Liver (tissue), 8 donors: ENCODE measurements at regions not wholly inside any gene's neighbourhood (a gene's known extent, or its start where the extent isn't known, plus 50 kb on each side); places are given as distances from the start of the nearest gene placed in this dataset.

Experiments
- DNase-seq: peaks from one replicate; pipeline ENCODE4 v3.0.0-alpha.2; 2017; ENCODE audit warnings: low spot score
- H3K27ac ChIP-seq, 2 donors: one replicate each; pipeline ENCODE4 v1.7.0; 2013; ENCODE audit warnings: inconsistent platforms in 2 of 2, low read length in 2 of 2, control low read depth in 1 of 2, low read depth in 1 of 2, mild to moderate bottlenecking in 1 of 2
- H3K27me3 ChIP-seq, 4 donors: one replicate each; pipeline versions ENCODE4 v1.6.1 to v1.7.0; 2013; ENCODE audit warnings: low read length in 3 of 4, inconsistent platforms in 1 of 4, mild to moderate bottlenecking in 1 of 4, moderate library complexity in 1 of 4; ENCODE audit not compliant: control insufficient read depth in 4 of 4, insufficient read depth in 4 of 4
- H3K36me3 ChIP-seq, 4 donors: one replicate each; pipeline versions ENCODE4 v1.6.1 to v1.7.0; 2013; ENCODE audit warnings: low read length in 3 of 4, mild to moderate bottlenecking in 3 of 4, low read depth in 1 of 4, moderate library complexity in 1 of 4; ENCODE audit not compliant: control insufficient read depth in 4 of 4, insufficient read depth in 3 of 4
- H3K4me1 ChIP-seq, 4 donors: one replicate each; pipeline versions ENCODE4 v1.6.1 to v1.7.0; 2013; ENCODE audit warnings: low read length in 3 of 4, mild to moderate bottlenecking in 3 of 4, moderate library complexity in 1 of 4; ENCODE audit not compliant: control insufficient read depth in 4 of 4, insufficient read depth in 4 of 4
- H3K4me3 ChIP-seq, 3 donors: one replicate each; pipeline versions ENCODE4 v1.6.1 to v1.7.0; 2013; ENCODE audit warnings: low read length in 3 of 3, control low read depth in 1 of 3, low read depth in 1 of 3, mild to moderate bottlenecking in 1 of 3
- H3K9ac ChIP-seq, 2 donors: one replicate each; pipeline ENCODE4 v1.7.0; 2013; ENCODE audit warnings: low read length in 2 of 2, mild to moderate bottlenecking in 2 of 2, moderate library complexity in 2 of 2, control low read depth in 1 of 2, low read depth in 1 of 2
- H3K9me3 ChIP-seq, 4 donors: one replicate each; pipeline versions ENCODE4 v1.6.1 to v1.7.0; 2013; ENCODE audit warnings: low read length in 3 of 4; ENCODE audit not compliant: control insufficient read depth in 4 of 4
- ATF3 ChIP-seq: IDR thresholded peaks from 2 replicates; pipeline ENCODE4 v1.6.1; 2016; ENCODE audit warnings: antibody characterized with exemption
- CTCF ChIP-seq: fragments of 150-350 bp; IDR thresholded peaks from 2 replicates; pipeline ENCODE4 v1.5.1; 2017; ENCODE audit warnings: improper control_type of control experiment, low read depth, low read length; ENCODE audit not compliant: missing input control
- EGR1 ChIP-seq, 2 donors: IDR thresholded peaks; 2 replicates each; pipeline ENCODE4 v1.6.1; 2016 to 2018; ENCODE audit warnings: antibody characterized with exemption in 2 of 2, low read depth in 2 of 2
- FOXA1 ChIP-seq: IDR thresholded peaks from 2 replicates; pipeline ENCODE4 v1.6.1; 2016; ENCODE audit warnings: antibody characterized with exemption
- FOXA2 ChIP-seq: IDR thresholded peaks from 2 replicates; pipeline ENCODE4 v1.6.1; 2016; ENCODE audit warnings: antibody characterized with exemption
- GABPA ChIP-seq, 2 donors: IDR thresholded peaks in 1 of 2; conservative IDR thresholded peaks in 1 of 2; 2 replicates each; pipeline ENCODE4 v1.6.1; 2016; ENCODE audit warnings: antibody characterized with exemption in 2 of 2, mild to moderate bottlenecking in 1 of 2, moderate library complexity in 1 of 2
- HNF4A ChIP-seq, 2 donors: conservative IDR thresholded peaks; 2 replicates each; pipeline ENCODE4 v1.6.1; 2016; ENCODE audit warnings: antibody characterized with exemption in 2 of 2, mild to moderate bottlenecking in 2 of 2
- HNF4G ChIP-seq: IDR thresholded peaks from 2 replicates; pipeline ENCODE4 v1.6.1; 2016; ENCODE audit warnings: antibody characterized with exemption
- JUND ChIP-seq, 2 donors: IDR thresholded peaks; 2 replicates each; pipeline ENCODE4 v1.6.1; 2016; ENCODE audit warnings: antibody characterized with exemption in 2 of 2
- MAX ChIP-seq: IDR thresholded peaks from 2 replicates; pipeline ENCODE4 v1.6.1; 2016; ENCODE audit warnings: antibody characterized with exemption
- NR2F2 ChIP-seq: IDR thresholded peaks from 2 replicates; pipeline ENCODE4 v1.6.1; 2016; ENCODE audit warnings: antibody characterized with exemption
- RAD21 ChIP-seq, 2 donors: IDR thresholded peaks; 2 replicates each; pipeline ENCODE4 v1.6.1; 2016; ENCODE audit warnings: antibody characterized with exemption in 2 of 2, mild to moderate bottlenecking in 2 of 2
- REST ChIP-seq: IDR thresholded peaks from 2 replicates; pipeline ENCODE4 v1.6.1; 2016; ENCODE audit warnings: antibody characterized with exemption, mild to moderate bottlenecking
- RXRA ChIP-seq, 2 donors: IDR thresholded peaks; 2 replicates each; pipeline ENCODE4 v1.6.1; 2017 to 2018; ENCODE audit warnings: antibody characterized with exemption in 2 of 2, mild to moderate bottlenecking in 1 of 2
- SP1 ChIP-seq: IDR thresholded peaks from 2 replicates; pipeline ENCODE4 v1.6.1; 2018; ENCODE audit warnings: antibody characterized with exemption, mild to moderate bottlenecking
- TAF1 ChIP-seq: conservative IDR thresholded peaks from 2 replicates; pipeline ENCODE4 v1.6.1; 2016; ENCODE audit warnings: antibody characterized with exemption, mild to moderate bottlenecking
- YY1 ChIP-seq: IDR thresholded peaks from 2 replicates; pipeline ENCODE4 v1.6.1; 2016; ENCODE audit warnings: antibody characterized with exemption, mild to moderate bottlenecking
- ZBTB33 ChIP-seq: IDR thresholded peaks from 2 replicates; pipeline ENCODE4 v1.6.1; 2016; ENCODE audit warnings: antibody characterized with exemption
- WGBS: extraction: QIAGEN DNeasy Blood & Tissue Kit; methylation state at CpG from one replicate; pipeline ENCODE4 v1.1.7; 2013; 5-methylcytosine and 5-hydroxymethylcytosine counted together
- donor health status: healthy.
- donor health status: healthy.
- donor health status: healthy.
- donor health status: healthy.
- donor health status: healthy.

GRCh38 chr2:145975406-145975805, 1455.5 kb upstream of the ZEB2 start:
- 45% methylated on average over 3 of the region's 3 CpGs for WGBS
- H3K4me1 ChIP-seq = no peaks in the 10 kb centered on the region
- H3K9ac ChIP-seq = no peak overlapping the region
- no peak for DNase-seq
- H3K4me3 ChIP-seq = no peak overlapping the region
- no peak for TF ChIP-seq CTCF
- TF ChIP-seq TAF1 = no peak
- TF ChIP-seq JUND (IDR thresholded peaks at IDR 0.05) = no peak
- no peak for TF ChIP-seq RAD21 (IDR thresholded peaks at IDR 0.05)
- TF ChIP-seq GABPA (IDR thresholded peaks at IDR 0.05 in 1 of 2, conservative IDR thresholded peaks at IDR 0.05 in 1 of 2) = no peak
- no peak for TF ChIP-seq EGR1 (IDR thresholded peaks at IDR 0.05; ENCODE audit: low read depth in 2 of 2)
- no peak for TF ChIP-seq RXRA (IDR thresholded peaks at IDR 0.05)
- no peak for TF ChIP-seq FOXA2
- TF ChIP-seq HNF4G = no peak
- no peak for TF ChIP-seq ATF3
- no peak for TF ChIP-seq ZBTB33
- TF ChIP-seq NR2F2 = no peak
- TF ChIP-seq HNF4A (conservative IDR thresholded peaks at IDR 0.05) = no peak
- H3K9me3 ChIP-seq = no peaks in the 10 kb centered on the region
- H3K27me3 ChIP-seq = no peaks in the 10 kb centered on the region
- no peak overlapping the region for H3K27ac ChIP-seq
- no peaks in the 10 kb centered on the region for H3K36me3 ChIP-seq

GRCh38 chr2:145961846-145962245, 1441.9 kb upstream of the ZEB2 start:
- Histone ChIP-seq H3K27me3 (no peaks in the 10 kb centered on the region), H3K4me3 (no peak overlapping the region), H3K27ac (no peak overlapping the region), H3K36me3 (no peaks in the 10 kb centered on the region), H3K9me3 (no peaks in the 10 kb centered on the region), H3K9ac (no peak overlapping the region), H3K4me1 (no peaks in the 10 kb centered on the region)
- TF ChIP-seq REST (no peak), ATF3 (no peak), EGR1 (IDR thresholded peaks at IDR 0.05; ENCODE audit: low read depth in 2 of 2) (no peak), RAD21 (IDR thresholded peaks at IDR 0.05) (no peak), MAX (no peak), FOXA2 (no peak), RXRA (IDR thresholded peaks at IDR 0.05) (no peak), JUND (IDR thresholded peaks at IDR 0.05) (no peak), HNF4G (no peak), YY1 (no peak), SP1 (no peak), HNF4A (conservative IDR thresholded peaks at IDR 0.05) (no peak), ZBTB33 (no peak), FOXA1 (no peak)
- WGBS = 69% methylated on average over 1 of the region's 1 CpG
- DNase-seq = no peak
